H9 (cell line): ENCODE measurements at regions not wholly inside any gene's neighbourhood (a gene's known extent, or its start where the extent isn't known, plus 50 kb on each side); places are given as distances from the start of the nearest gene placed in this dataset.
A peak's percentile ranks its signal among the peaks of the same experiment; 100 is the strongest.
"Not testable (repeated sequence)": the region's sequence is repeated elsewhere in the genome, so short reads cannot be mapped to it uniquely, and the experiment has no call there.

Experiments used
- DNase-seq: peaks from one replicate; pipeline ENCODE4 v3.0.0-alpha.2; 2017
- H2AFZ ChIP-seq: one replicate; pipeline ENCODE4 v1.6.1; 2013; ENCODE audit warnings: mild to moderate bottlenecking, low read length, control low read depth, moderate library complexity
- H2AK5ac ChIP-seq: 2 replicates; pipeline ENCODE4 v1.6.1; 2013; ENCODE audit warnings: low read length, control low read depth, mixed read lengths; ENCODE audit not compliant: insufficient read length
- H2BK120ac ChIP-seq: one replicate; pipeline ENCODE4 v1.6.1; 2013; ENCODE audit warnings: low read depth, mild to moderate bottlenecking, low read length, control low read depth, inconsistent platforms; ENCODE audit not compliant: poor library complexity, severe bottlenecking
- H2BK12ac ChIP-seq: 2 replicates; pipeline ENCODE4 v1.6.1; 2013; ENCODE audit warnings: low read length, control low read depth, mixed read lengths, low read depth; ENCODE audit not compliant: insufficient read length
- H2BK15ac ChIP-seq: 2 replicates; pipeline ENCODE4 v1.6.1; 2013; ENCODE audit warnings: low read depth, low read length, control low read depth
- H2BK20ac ChIP-seq: one replicate; pipeline ENCODE4 v1.6.1; 2013; ENCODE audit warnings: low read depth, mild to moderate bottlenecking, low read length, control low read depth, inconsistent platforms; ENCODE audit not compliant: poor library complexity, severe bottlenecking
- H2BK5ac ChIP-seq: 2 replicates; pipeline ENCODE4 v1.6.1; 2013; ENCODE audit warnings: low read length, control low read depth, mixed read lengths; ENCODE audit not compliant: insufficient read length
- H3K14ac ChIP-seq: 2 replicates; pipeline ENCODE4 v1.6.1; 2013; ENCODE audit warnings: low read length, control low read depth; ENCODE audit not compliant: insufficient read depth
- H3K18ac ChIP-seq: 2 replicates; pipeline ENCODE4 v1.6.1; 2013; ENCODE audit warnings: low read depth, mild to moderate bottlenecking, mixed read lengths, low read length, control low read depth; ENCODE audit not compliant: insufficient read length
- H3K23ac ChIP-seq: 2 replicates; pipeline ENCODE4 v1.6.1; 2013; ENCODE audit warnings: low read length, control low read depth, mixed read lengths, low read depth; ENCODE audit not compliant: insufficient read length
- H3K23me2 ChIP-seq: 2 replicates; pipeline ENCODE4 v1.6.1; 2013; ENCODE audit warnings: low read depth, mild to moderate bottlenecking, mixed read lengths, low read length, control low read depth; ENCODE audit not compliant: insufficient read length, poor library complexity, severe bottlenecking
- H3K27ac ChIP-seq: 2 replicates; pipeline ENCODE4 v1.5.1; 2013; ENCODE audit warnings: low read length, control low read depth, mixed read lengths, low read depth; ENCODE audit not compliant: insufficient read length
- H3K27me3 ChIP-seq: 2 replicates; pipeline ENCODE4 v1.6.1; 2013; ENCODE audit warnings: low read length, control low read depth, inconsistent platforms; ENCODE audit not compliant: insufficient read depth
- H3K4ac ChIP-seq: 2 replicates; pipeline ENCODE4 v1.6.1; 2013; ENCODE audit warnings: low read depth, mild to moderate bottlenecking, control low read depth, inconsistent platforms, low read length, moderate library complexity
- H3K4me1 ChIP-seq: 2 replicates; pipeline ENCODE4 v1.6.1; 2013; ENCODE audit warnings: low read length, control low read depth, inconsistent platforms; ENCODE audit not compliant: insufficient read depth
- H3K4me2 ChIP-seq: 2 replicates; pipeline ENCODE4 v1.6.1; 2013; ENCODE audit warnings: low read length, control low read depth, mixed read lengths; ENCODE audit not compliant: insufficient read length, insufficient read depth
- H3K56ac ChIP-seq: 2 replicates; pipeline ENCODE4 v1.6.1; 2013; ENCODE audit warnings: low read depth, mild to moderate bottlenecking, mixed read lengths, low read length, control low read depth; ENCODE audit not compliant: insufficient read length
- H3K79me1 ChIP-seq: 2 replicates; pipeline ENCODE4 v1.6.1; 2013; ENCODE audit warnings: low read depth, mild to moderate bottlenecking, moderate library complexity, low read length, control low read depth, inconsistent platforms; ENCODE audit not compliant: insufficient read depth, poor library complexity, severe bottlenecking
- H3K79me2 ChIP-seq: 2 replicates; pipeline ENCODE4 v1.6.1; 2013; ENCODE audit warnings: low read length, control low read depth, inconsistent platforms; ENCODE audit not compliant: insufficient read depth
- H3K9ac ChIP-seq: 2 replicates; pipeline ENCODE4 v1.6.1; 2013; ENCODE audit warnings: low read length, control low read depth, mixed read lengths; ENCODE audit not compliant: insufficient read length; ENCODE audit errors: extremely low read depth
- H3K9me3 ChIP-seq: one replicate; pipeline ENCODE4 v1.6.1; 2013; ENCODE audit warnings: low read depth, low read length, inconsistent platforms; ENCODE audit not compliant: control insufficient read depth
- H3T11ph ChIP-seq: one replicate; pipeline ENCODE4 v1.6.1; 2013; ENCODE audit warnings: mild to moderate bottlenecking, low read length, control low read depth, inconsistent platforms
- H4K20me1 ChIP-seq: one replicate; pipeline ENCODE4 v1.6.1; 2013; ENCODE audit not compliant: control insufficient read depth, insufficient read length, insufficient read depth
- H4K5ac ChIP-seq: 2 replicates; pipeline ENCODE4 v1.6.1; 2013; ENCODE audit warnings: low read depth, mild to moderate bottlenecking, mixed read lengths, low read length, control low read depth; ENCODE audit not compliant: insufficient read length
- H4K8ac ChIP-seq: replicated peaks from 2 replicates; pipeline ENCODE4 v1.6.1; 2013; ENCODE audit warnings: low read length, control low read depth, mixed read lengths, low read depth; ENCODE audit not compliant: insufficient read length
- H4K91ac ChIP-seq: 2 replicates; pipeline ENCODE4 v1.6.1; 2013; ENCODE audit warnings: low read depth, mild to moderate bottlenecking, moderate library complexity, mixed read lengths, low read length, control low read depth; ENCODE audit not compliant: insufficient read length
- H3K27ac Mint-ChIP-seq, 3 experiments: 2 replicates in 2 of 3; 3 replicates in 1 of 3; pipeline ENCODE4 v1.8.0; 2020 to 2021; ENCODE audit warnings: mixed read lengths in 3 of 3, mild to moderate bottlenecking in 1 of 3, moderate library complexity in 1 of 3
- H3K27me3 Mint-ChIP-seq: 2 replicates; pipeline ENCODE4 v1.8.0; 2021; ENCODE audit warnings: low read depth, mild to moderate bottlenecking, moderate library complexity, mixed read lengths
- H3K36me3 Mint-ChIP-seq, 3 experiments: 2 replicates in 2 of 3; 3 replicates in 1 of 3; pipeline ENCODE4 v1.8.0; 2020 to 2021; ENCODE audit warnings: low read depth in 3 of 3, mixed read lengths in 3 of 3; ENCODE audit not compliant: insufficient read depth in 1 of 3
- H3K4me1 Mint-ChIP-seq, 2 experiments: 2 replicates each; pipeline ENCODE4 v1.8.0; 2020; ENCODE audit warnings: mixed read lengths in 2 of 2
- H3K4me3 Mint-ChIP-seq, 2 experiments: 2 replicates in 1 of 2; 3 replicates in 1 of 2; pipeline ENCODE4 v1.8.0; 2020 to 2021; ENCODE audit warnings: mild to moderate bottlenecking in 2 of 2, mixed read lengths in 2 of 2, moderate library complexity in 1 of 2
- H3K9me3 Mint-ChIP-seq, 2 experiments: 2 replicates in 1 of 2; 3 replicates in 1 of 2; pipeline ENCODE4 v1.8.0; 2020; ENCODE audit warnings: mild to moderate bottlenecking in 2 of 2, mixed read lengths in 2 of 2, moderate library complexity in 1 of 2
- CTCF ChIP-seq: fragments of 200-600 bp; sonication (generic); conservative IDR thresholded peaks from 3 replicates; pipeline ENCODE4 v1.8.0; 2021; ENCODE audit warnings: antibody characterized with exemption, mild to moderate bottlenecking
- WGBS: extraction: QIAGEN DNeasy Blood & Tissue Kit; methylation state at CpG from one replicate; pipeline ENCODE4 v1.1.7; 2013; ENCODE audit warnings: missing lambda C conversion rate, low lambda C conversion rate, mixed read lengths; ENCODE audit not compliant: insufficient read length; ENCODE audit errors: extremely low coverage; 5-methylcytosine and 5-hydroxymethylcytosine counted together

DNA sequence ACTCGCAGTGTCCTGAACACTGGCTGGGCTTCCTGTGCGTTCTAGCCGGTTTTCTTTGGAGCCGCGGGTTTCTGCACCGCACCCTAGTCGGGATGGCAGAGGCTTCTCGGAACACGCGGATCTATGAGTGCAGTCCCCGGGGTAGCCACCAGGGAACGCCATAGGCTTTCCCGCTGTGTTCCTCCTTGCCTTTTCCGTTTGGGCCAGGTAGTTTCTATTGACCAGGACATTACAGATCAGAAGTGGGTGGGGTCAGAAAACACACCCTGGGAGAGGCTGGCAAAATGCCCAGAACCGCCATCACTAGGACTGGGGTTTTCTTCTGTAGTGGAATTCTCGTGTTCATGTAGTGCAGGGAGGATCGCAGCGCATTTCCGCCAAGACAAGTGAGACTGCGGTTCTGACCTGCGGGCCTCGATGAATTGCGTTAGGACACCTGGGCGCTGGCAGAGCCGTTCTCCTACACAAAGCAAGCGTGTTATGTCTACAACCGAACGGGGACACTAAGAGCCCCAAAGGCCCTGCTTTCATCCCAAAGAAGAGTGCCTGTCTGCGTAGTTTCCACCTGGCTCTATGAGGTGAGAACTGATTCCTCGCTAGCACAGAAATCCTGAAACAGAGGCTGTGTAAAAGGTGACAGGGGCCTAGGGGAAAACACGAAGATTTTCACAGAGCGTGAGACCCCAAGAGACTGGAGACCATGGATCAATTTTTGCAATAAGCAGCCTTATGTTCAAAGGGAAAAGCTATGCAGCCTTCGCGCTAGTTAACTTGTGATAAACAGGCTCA, 121.5 kb downstream of the PPIAL4G start:
- Mint-ChIP-seq H3K4me1 (peaks cover 18 to 24% of the 10 kb centered on the region in 2 experiments), H3K4me3 (peak overlapping the region; percentile 79 to 80), H3K27ac (peak overlapping the region in 1 of 3 experiments; percentile 96; a peak in 1 of 7 replicates), H3K27me3 (peaks cover 23% of the 10 kb centered on the region)
- not testable (repeated sequence) for H3K14ac ChIP-seq, H4K5ac ChIP-seq, H2BK120ac ChIP-seq, H4K20me1 ChIP-seq, H2BK20ac ChIP-seq, H3K27me3 ChIP-seq, H3T11ph ChIP-seq, H4K8ac ChIP-seq, H2AK5ac ChIP-seq, H3K56ac ChIP-seq, H3K23ac ChIP-seq, H3K4ac ChIP-seq, H3K4me1 ChIP-seq, H2AFZ ChIP-seq, H3K79me1 ChIP-seq, H4K91ac ChIP-seq, H3K36me3 Mint-ChIP-seq, H2BK12ac ChIP-seq, H3K9me3 ChIP-seq, H3K9me3 Mint-ChIP-seq, H2BK5ac ChIP-seq, H3K79me2 ChIP-seq, H2BK15ac ChIP-seq
- peak; percentile 70 for DNase-seq
- Histone ChIP-seq H3K18ac (peak overlapping the region; percentile 51), H3K23me2 (peaks cover 12% of the 10 kb centered on the region), H3K27ac (peak overlapping the region; percentile 41), H3K9ac (peak overlapping the region; percentile 34), H3K4me2 (peak overlapping the region; percentile 90)
- no CpG with 5 or more reads among the region's 34 CpGs for WGBS
- peak; percentile 77 for TF ChIP-seq CTCF
